Activated naive CD8-positive, alpha-beta T cell treated with anti-CD3 and anti-CD28 coated beads, Interleukin-2, amount 10 ng/mL, durations not matched to agents 7 days and 5 days (primary cell): ENCODE measurements at regions not wholly inside any gene's neighbourhood (a gene's known extent, or its start where the extent isn't known, plus 50 kb on each side); places are given as distances from the start of the nearest gene placed in this dataset.
"Not testable (repeated sequence)": the region's sequence is repeated elsewhere in the genome, so short reads cannot be mapped to it uniquely, and the experiment has no call there.

Experiments used
- ATAC-seq: fragments of 150-1000 bp; cut with Tn5 transposase; one replicate; pipeline ENCODE4 v1.10.0; 2021; ENCODE audit warnings: low read depth, moderate library complexity
- POLR2A ChIA-PET: fragments of 350-600 bp; sonication (Branson Sonifier 250); formaldehyde crosslinking; loops from one replicate; lab custom pipeline; 2021; ENCODE audit warnings: antibody characterized with exemption; lab: Charles Lee
- DNase-seq: peaks from one replicate; pipeline ENCODE4 v3.0.0; 2021
- H3K27ac Mint-ChIP-seq: one replicate; pipeline ENCODE4 v1.8.0; 2022; ENCODE audit warnings: mild to moderate bottlenecking, mixed read lengths
- H3K27me3 Mint-ChIP-seq: one replicate; pipeline ENCODE4 v1.8.0; 2022; ENCODE audit warnings: mild to moderate bottlenecking, moderate library complexity, mixed read lengths
- H3K36me3 Mint-ChIP-seq: one replicate; pipeline ENCODE4 v1.8.0; 2021; ENCODE audit warnings: mild to moderate bottlenecking, mixed read lengths
- H3K4me1 Mint-ChIP-seq: one replicate; pipeline ENCODE4 v1.8.0; 2021; ENCODE audit warnings: mixed read lengths
- H3K4me3 Mint-ChIP-seq: one replicate; pipeline ENCODE4 v1.8.0; 2022; ENCODE audit warnings: mild to moderate bottlenecking, moderate library complexity, mixed read lengths
- H3K9me3 Mint-ChIP-seq: one replicate; pipeline ENCODE4 v1.8.0; 2021; ENCODE audit warnings: mixed read lengths

- H3K9me3 Mint-ChIP-seq, result no peaks in the 10 kb centered on the region
- DNase-seq (no peak), ATAC-seq (no peak)
- peaks cover 6% of the 10 kb centered on the region for H3K27me3 Mint-ChIP-seq
- no peak overlapping the region for H3K4me3 Mint-ChIP-seq
- no peaks in the 10 kb centered on the region for H3K36me3 Mint-ChIP-seq
- POLR2A ChIA-PET, result interaction anchor here (0.6 kb wide), 1 partner anchor 14 kb away, joined by 3 read pairs; no protein-coding TSS in a partner anchor
- no peak overlapping the region for H3K27ac Mint-ChIP-seq
- H3K4me1 Mint-ChIP-seq, result no peaks in the 10 kb centered on the region
Observed at GRCh38 chr20:51135926-51136715, 113.2 kb upstream of the KCNG1 start.

GRCh38 chr20:51134405-51134804 lies 111.5 kb upstream of the KCNG1 start:
- Mint-ChIP-seq H3K4me3 (no peak overlapping the region), H3K27me3 (peaks cover 3% of the 10 kb centered on the region), H3K4me1 (no peaks in the 10 kb centered on the region), H3K36me3 (no peaks in the 10 kb centered on the region), H3K9me3 (no peaks in the 10 kb centered on the region), H3K27ac (no peak overlapping the region)
- no peak for ATAC-seq
- DNase-seq, result no peak
- POLR2A ChIA-PET, result no interaction called here

- POLR2A ChIA-PET, result no interaction called here
- H3K9me3 Mint-ChIP-seq, result no peaks in the 10 kb centered on the region
- H3K36me3 Mint-ChIP-seq, result no peaks in the 10 kb centered on the region
- peaks cover 1% of the 10 kb centered on the region for H3K4me1 Mint-ChIP-seq
- H3K27ac Mint-ChIP-seq, result no peak overlapping the region
- H3K27me3 Mint-ChIP-seq, result peaks cover 3% of the 10 kb centered on the region
- H3K4me3 Mint-ChIP-seq, result no peak overlapping the region
- DNase-seq (no peak), ATAC-seq (no peak)
Observed at GRCh38 chr20:51132279-51132678, 109.4 kb upstream of the KCNG1 start.

- Mint-ChIP-seq H3K9me3 (no peaks in the 10 kb centered on the region), H3K27me3 (peaks cover 3% of the 10 kb centered on the region), H3K27ac (no peak overlapping the region), H3K36me3 (no peaks in the 10 kb centered on the region), H3K4me1 (peaks cover 1% of the 10 kb centered on the region), H3K4me3 (no peak overlapping the region)
- DNase-seq, result no peak
- POLR2A ChIA-PET, result no interaction called here
- ATAC-seq, result no peak
Observed at GRCh38 chr20:51131811-51132210, 108.9 kb upstream of the KCNG1 start.

GRCh38 chr20:51129147-51129776 lies 106.4 kb upstream of the KCNG1 start:
- no peak for ATAC-seq
- Mint-ChIP-seq H3K27ac (no peak overlapping the region), H3K9me3 (no peaks in the 10 kb centered on the region), H3K27me3 (peaks cover 4% of the 10 kb centered on the region), H3K4me1 (peaks cover 1% of the 10 kb centered on the region), H3K4me3 (no peak overlapping the region), H3K36me3 (no peaks in the 10 kb centered on the region)
- no peak for DNase-seq
- POLR2A ChIA-PET, result no interaction called here

- no peak for ATAC-seq
- H3K27ac Mint-ChIP-seq, result no peak overlapping the region
- H3K27me3 Mint-ChIP-seq, result peaks cover 4% of the 10 kb centered on the region
Observed at GRCh38 chr20:51128198-51128597, 105.3 kb upstream of the KCNG1 start.

GRCh38 chr20:51127713-51128112 lies 104.8 kb upstream of the KCNG1 start:
- ATAC-seq, result no peak
- Mint-ChIP-seq H3K4me1 (peaks cover 5% of the 10 kb centered on the region), H3K36me3 (no peaks in the 10 kb centered on the region), H3K27ac (no peak overlapping the region), H3K9me3 (no peaks in the 10 kb centered on the region), H3K4me3 (no peak overlapping the region), H3K27me3 (peaks cover 5% of the 10 kb centered on the region)
- no peak for DNase-seq
- POLR2A ChIA-PET, result no interaction called here

More at GRCh38 chr20:51128198-51128597, 105.3 kb upstream of the KCNG1 start:
- DNase-seq, result no peak
- POLR2A ChIA-PET, result no interaction called here
- Mint-ChIP-seq H3K4me1 (peaks cover 3% of the 10 kb centered on the region), H3K9me3 (no peaks in the 10 kb centered on the region), H3K4me3 (no peak overlapping the region), H3K36me3 (no peaks in the 10 kb centered on the region)

- POLR2A ChIA-PET, result no interaction called here
- no peaks in the 10 kb centered on the region for H3K9me3 Mint-ChIP-seq
- H3K36me3 Mint-ChIP-seq, result no peaks in the 10 kb centered on the region
- H3K27me3 Mint-ChIP-seq, result peaks cover 18% of the 10 kb centered on the region
- H3K27ac Mint-ChIP-seq, result no peak overlapping the region
- ATAC-seq (no peak), DNase-seq (no peak)
- H3K4me1 Mint-ChIP-seq, result peaks cover 8% of the 10 kb centered on the region
- H3K4me3 Mint-ChIP-seq, result no peak overlapping the region
Observed at GRCh38 chr20:51126337-51126736, 103.4 kb upstream of the KCNG1 start.

GRCh38 chr20:51125780-51126179 lies 102.9 kb upstream of the KCNG1 start:
- POLR2A ChIA-PET, result no interaction called here
- Mint-ChIP-seq H3K4me1 (peaks cover 8% of the 10 kb centered on the region), H3K36me3 (no peaks in the 10 kb centered on the region), H3K27ac (no peak overlapping the region), H3K27me3 (peaks cover 22% of the 10 kb centered on the region), H3K4me3 (no peak overlapping the region), H3K9me3 (no peaks in the 10 kb centered on the region)
- DNase-seq, result no peak
- no peak for ATAC-seq

GRCh38 chr20:51125105-51125504 lies 102.2 kb upstream of the KCNG1 start:
- Mint-ChIP-seq H3K27me3 (peaks cover 25% of the 10 kb centered on the region), H3K36me3 (no peaks in the 10 kb centered on the region), H3K9me3 (no peaks in the 10 kb centered on the region), H3K4me3 (no peak overlapping the region), H3K4me1 (peaks cover 8% of the 10 kb centered on the region), H3K27ac (no peak overlapping the region)
- POLR2A ChIA-PET, result no interaction called here
- ATAC-seq, result no peak
- no peak for DNase-seq

- DNase-seq, H3K4me3 Mint-ChIP-seq, H3K36me3 Mint-ChIP-seq, ATAC-seq, POLR2A ChIA-PET, H3K27ac Mint-ChIP-seq, H3K9me3 Mint-ChIP-seq, H3K4me1 Mint-ChIP-seq: not testable (repeated sequence)
- peaks cover 25% of the 10 kb centered on the region for H3K27me3 Mint-ChIP-seq
Observed at GRCh38 chr20:51123887-51124286, 101.0 kb upstream of the KCNG1 start.

- Mint-ChIP-seq H3K27ac (no peak overlapping the region), H3K4me1 (peaks cover 6% of the 10 kb centered on the region), H3K36me3 (no peaks in the 10 kb centered on the region), H3K4me3 (no peak overlapping the region), H3K27me3 (peaks cover 25% of the 10 kb centered on the region), H3K9me3 (no peaks in the 10 kb centered on the region)
- DNase-seq, result no peak
- ATAC-seq, result no peak
- POLR2A ChIA-PET, result interaction anchor here (0.7 kb wide), 1 partner anchor 13 kb away, joined by 3 read pairs; no protein-coding TSS in a partner anchor
Observed at GRCh38 chr20:51122931-51123658, 100.2 kb upstream of the KCNG1 start.

GRCh38 chr20:51121901-51122412 lies 99.0 kb upstream of the KCNG1 start:
- no peaks in the 10 kb centered on the region for H3K9me3 Mint-ChIP-seq
- H3K4me1 Mint-ChIP-seq, result peaks cover 6% of the 10 kb centered on the region
- no peak overlapping the region for H3K4me3 Mint-ChIP-seq
- H3K36me3 Mint-ChIP-seq, result no peaks in the 10 kb centered on the region
- no peak overlapping the region for H3K27ac Mint-ChIP-seq
- POLR2A ChIA-PET, result no interaction called here
- H3K27me3 Mint-ChIP-seq, result peaks cover 25% of the 10 kb centered on the region
- ATAC-seq (no peak), DNase-seq (no peak)
